B cell (primary cell): ENCODE measurements at regions not wholly inside any gene's neighbourhood (a gene's known extent, or its start where the extent isn't known, plus 50 kb on each side); places are given as distances from the start of the nearest gene placed in this dataset.

Source experiments
- CTCF ChIP-seq: fragments of 200-600 bp; IDR thresholded peaks from one replicate; pipeline ENCODE4 v1.8.0; 2022; ENCODE audit warnings: antibody characterized with exemption, mild to moderate bottlenecking
- EZH2 ChIP-seq: IDR thresholded peaks from 2 replicates; pipeline ENCODE4 v1.6.1; 2012; ENCODE audit warnings: borderline replicate concordance, low read depth, mild to moderate bottlenecking, moderate library complexity, low read length; ENCODE audit not compliant: insufficient read depth, poor library complexity, severe bottlenecking

GRCh38 chr17:77687417-77687816 lies 271.1 kb upstream of the TNRC6C start:
- TF ChIP-seq CTCF (no peak), EZH2 (no peak)
